NCI-H1092 (cell line): ENCODE measurements at regions not wholly inside any gene's neighbourhood (a gene's known extent, or its start where the extent isn't known, plus 50 kb on each side); places are given as distances from the start of the nearest gene placed in this dataset.

Experiments used
- DNase-seq: peaks from one replicate; lab custom pipeline; 2025; lab: John Stamatoyannopoulos, UW

- DNase-seq, result no peak
Measured at GRCh38 chr2:162963156-162963555, 124.6 kb upstream of the KCNH7 start.

- DNase-seq, result no peak
Measured at GRCh38 chr2:162945785-162946184, 107.2 kb upstream of the KCNH7 start.

- no peak for DNase-seq
Measured at GRCh38 chr2:162938387-162938786, 99.8 kb upstream of the KCNH7 start.

DNA sequence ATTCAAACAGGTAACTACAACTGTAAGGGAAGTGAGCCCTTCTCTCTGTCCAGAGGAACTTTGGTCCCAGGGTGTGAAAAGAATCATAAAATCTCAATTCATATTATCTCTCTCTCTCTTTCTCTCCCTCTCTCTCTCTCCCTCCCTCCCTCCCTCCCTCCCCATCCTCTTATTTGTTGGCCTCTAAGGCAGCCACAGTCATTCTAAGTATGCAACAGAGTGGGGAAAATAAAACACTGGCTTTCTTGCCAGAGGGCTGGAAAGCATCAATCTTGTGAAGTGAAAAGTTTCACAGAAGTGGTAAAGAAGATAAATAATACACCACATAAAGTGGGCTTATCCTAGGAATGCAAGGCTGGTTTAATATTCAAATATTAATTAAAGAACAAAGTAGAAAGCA lies 95.6 kb upstream of the KCNH7 start:
- DNase-seq, result no peak

GRCh38 chr2:162932416-162932815 lies 93.8 kb upstream of the KCNH7 start:
- no peak for DNase-seq

GRCh38 chr2:162929571-162929970 lies 91.0 kb upstream of the KCNH7 start:
- DNase-seq, result no peak

DNA sequence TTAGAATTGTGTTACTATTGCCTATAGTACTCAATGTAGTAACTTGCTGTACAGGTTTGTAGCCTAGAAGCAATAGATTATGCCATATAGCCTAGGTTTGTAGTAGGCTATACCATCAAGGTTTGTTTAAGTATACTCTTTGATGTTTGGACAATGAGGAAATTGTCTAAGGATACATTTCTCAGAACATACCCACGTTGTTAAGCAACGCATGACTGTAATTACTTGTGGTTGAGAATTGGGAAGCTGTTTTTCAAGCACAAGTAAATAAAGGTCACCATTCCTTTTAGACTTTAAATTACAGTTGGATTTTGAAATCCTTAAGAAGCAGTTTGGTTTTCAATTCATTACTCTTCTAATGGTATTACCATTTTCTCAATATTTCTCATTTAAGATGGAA lies 89.8 kb upstream of the KCNH7 start:
- DNase-seq, result no peak

GRCh38 chr2:162926907-162927306 lies 88.3 kb upstream of the KCNH7 start:
- DNase-seq, result no peak

DNA sequence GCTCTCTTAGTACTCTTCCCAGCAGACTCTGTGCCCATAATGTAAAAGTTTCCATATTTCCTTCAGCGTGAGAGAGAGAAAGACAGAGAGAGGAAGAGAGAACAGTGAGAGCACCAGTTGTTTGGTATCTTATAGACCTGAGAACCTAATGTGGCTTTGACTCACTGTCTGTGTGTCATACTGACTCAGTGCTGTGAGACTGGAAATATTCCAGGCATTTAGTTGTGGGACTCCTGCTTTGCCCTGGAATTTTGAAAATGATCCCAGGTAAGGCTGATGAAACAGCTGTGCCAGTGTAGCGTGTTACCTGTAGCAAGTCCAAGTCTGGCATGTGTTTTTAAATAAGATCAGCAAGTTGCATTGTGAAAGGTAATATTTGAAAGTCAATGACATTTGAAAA lies 87.9 kb upstream of the KCNH7 start:
- no peak for DNase-seq

DNA sequence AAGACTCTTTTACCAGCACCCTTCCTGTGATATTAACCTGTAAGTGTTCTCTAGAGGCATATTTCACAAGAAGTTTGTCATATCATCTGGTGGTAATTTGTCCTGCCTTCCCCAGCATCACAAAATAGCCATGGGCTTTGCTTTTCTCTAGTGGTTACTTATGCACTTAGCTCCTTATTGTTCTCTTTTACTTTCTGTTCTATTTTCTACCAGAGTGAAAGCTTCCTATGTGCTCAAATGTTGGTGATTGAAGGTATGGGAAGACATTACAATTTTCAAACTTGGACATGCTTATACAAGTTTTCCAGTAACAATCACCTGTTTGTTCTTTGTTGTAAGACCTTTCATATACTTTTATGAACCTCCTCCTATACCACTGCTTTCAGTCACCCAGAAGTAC lies 87.0 kb upstream of the KCNH7 start:
- DNase-seq, result no peak

- no peak for DNase-seq
Measured at GRCh38 chr2:162919111-162919510, 80.5 kb upstream of the KCNH7 start.

DNA sequence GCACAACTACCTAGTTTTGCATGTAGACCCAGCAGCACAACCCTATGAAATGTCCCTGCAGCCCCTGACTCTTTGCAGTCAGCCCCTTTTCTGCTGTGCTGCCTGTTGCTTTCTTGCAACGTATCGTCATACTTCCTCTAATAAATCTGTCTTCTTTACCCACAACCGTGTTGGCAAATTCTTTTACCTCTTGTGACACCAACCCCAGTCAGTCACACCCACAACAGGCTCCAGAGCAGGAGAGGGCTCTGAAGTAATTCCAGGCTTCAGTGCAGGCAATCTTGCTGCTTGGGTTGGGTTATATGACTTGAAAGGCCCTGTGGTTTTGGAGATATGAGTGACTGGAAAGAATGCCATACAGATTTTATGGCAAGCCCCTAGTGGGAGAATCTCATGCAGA lies 79.1 kb upstream of the KCNH7 start:
- DNase-seq, result no peak

DNA sequence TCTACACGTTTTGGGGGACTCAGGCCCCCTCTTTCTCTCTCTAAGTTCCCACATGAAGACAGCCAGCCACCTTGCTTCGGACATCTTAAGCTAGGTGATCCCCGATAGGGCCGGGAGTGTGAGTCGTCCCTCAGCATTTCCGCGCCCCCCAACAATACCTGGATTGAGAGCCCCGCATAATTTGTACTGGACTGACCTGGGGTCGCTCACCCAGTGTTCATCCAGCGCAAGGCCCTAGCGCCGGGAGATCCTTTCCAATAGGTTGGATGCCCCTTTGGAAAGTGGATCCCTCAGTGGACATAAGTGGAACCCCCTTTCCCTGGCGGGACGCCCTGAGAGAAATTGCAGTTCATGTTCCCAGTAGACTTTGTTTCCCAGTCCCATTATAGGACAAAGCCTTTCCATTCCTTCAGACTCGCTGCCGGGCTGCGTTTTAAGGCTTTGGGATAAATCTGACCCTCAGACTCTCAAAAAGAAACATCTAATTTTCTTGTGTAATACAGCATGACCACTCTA lies 77.8 kb upstream of the KCNH7 start:
- no peak for DNase-seq

- no peak for DNase-seq
Measured at GRCh38 chr2:162915858-162916257, 77.3 kb upstream of the KCNH7 start.

DNA sequence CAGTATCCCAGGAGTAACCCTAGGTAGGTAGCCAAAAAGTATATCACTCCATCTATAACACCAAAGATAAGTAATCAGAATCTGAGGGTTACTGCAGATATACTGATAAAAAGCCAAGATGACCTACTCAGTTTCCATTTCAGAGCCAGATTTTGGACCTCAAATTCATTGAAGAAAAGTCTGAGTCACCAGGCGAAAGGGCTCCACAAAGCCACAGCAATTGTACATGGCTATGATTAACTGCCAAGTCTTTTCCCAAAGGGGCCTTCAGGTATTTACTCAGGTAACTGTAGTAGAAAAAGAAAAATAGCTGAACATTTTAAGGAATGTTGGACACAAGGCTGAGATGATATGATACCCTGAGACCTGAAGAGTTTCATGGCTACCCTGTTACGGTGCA lies 75.6 kb upstream of the KCNH7 start:
- DNase-seq, result no peak

- DNase-seq, result no peak
Measured at GRCh38 chr2:162912787-162913186, 74.2 kb upstream of the KCNH7 start.

DNA sequence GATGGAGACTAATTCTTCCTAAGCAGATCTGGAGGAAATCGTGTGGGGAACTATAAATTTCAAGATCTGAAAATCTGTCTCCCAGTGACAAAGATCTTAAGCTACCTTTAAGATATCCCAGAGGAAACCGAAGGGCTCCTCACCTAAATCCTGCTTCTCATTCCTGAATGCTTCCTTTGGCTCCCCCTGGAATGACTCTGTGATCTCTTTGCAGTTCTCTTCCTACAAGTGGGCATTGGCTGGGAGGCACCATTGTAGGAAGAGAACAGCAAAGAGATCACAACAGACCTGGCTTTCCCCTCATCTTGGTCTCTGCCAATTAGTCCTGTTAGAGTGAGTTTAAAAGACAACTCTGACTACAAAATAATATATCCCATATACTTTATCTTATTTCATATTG lies 70.0 kb upstream of the KCNH7 start:
- no peak for DNase-seq

DNA sequence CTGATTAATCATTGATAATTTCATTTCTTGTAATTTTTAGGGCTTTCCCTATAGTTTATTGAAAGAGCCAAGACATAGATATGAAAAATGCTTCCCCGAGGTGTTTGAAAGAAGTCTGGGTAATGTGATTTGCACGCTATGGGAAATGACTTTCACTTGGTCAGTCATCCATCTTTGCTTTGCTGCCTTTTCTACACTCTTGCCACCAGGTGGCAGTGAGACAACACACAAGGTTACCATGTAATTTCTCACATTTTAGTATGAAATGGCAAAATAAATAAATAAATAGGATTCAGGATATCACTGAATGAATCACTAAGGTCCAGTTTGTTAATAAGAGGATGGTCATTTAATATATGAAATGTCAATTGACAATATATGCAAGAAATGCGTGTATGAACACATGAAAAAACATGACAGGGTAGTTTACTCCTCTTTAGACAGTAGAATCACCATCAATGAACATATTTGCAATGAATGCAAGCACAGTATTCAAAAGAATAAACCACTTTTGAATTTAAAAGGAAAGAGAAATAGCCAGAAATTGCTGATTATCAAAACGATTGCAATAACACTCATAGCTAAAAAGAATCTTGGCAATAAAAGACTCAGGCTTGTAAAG lies 52.2 kb upstream of the KCNH7 start:
- DNase-seq, result no peak

GRCh38 chr2:162888652-162889051 lies 50.1 kb upstream of the KCNH7 start:
- no peak for DNase-seq
